ENCODE measurements at regions not wholly inside any gene's neighbourhood (a gene's known extent, or its start where the extent isn't known, plus 50 kb on each side); places are given as distances from the start of the nearest gene placed in this dataset.

DNA sequence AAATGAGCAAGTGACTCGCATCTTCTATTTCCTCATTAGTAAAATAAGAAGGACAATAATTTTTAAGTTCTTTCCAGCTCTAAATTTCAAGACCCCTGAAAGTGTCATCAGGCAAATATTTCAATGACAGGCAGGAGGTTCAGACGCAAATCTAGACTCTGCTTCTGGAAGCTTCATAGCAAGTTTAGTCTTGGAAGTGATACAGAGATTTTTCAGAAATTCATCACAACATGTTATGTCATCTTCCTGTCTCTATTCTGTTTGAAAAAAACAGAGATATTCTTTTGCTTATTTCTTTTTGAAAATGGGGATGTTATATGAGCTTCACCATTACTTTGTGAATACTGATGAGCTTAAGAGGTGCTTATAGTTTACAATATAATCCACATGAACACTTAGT lies 74.0 kb downstream of the C3orf85 start:
- no peak for DNase-seq (ENCODE audit: low spot score)

- DNase-seq (ENCODE audit: low spot score): no peak
Observed at GRCh38 chr3:109211941-109212340, 75.4 kb downstream of the C3orf85 start.

DNA sequence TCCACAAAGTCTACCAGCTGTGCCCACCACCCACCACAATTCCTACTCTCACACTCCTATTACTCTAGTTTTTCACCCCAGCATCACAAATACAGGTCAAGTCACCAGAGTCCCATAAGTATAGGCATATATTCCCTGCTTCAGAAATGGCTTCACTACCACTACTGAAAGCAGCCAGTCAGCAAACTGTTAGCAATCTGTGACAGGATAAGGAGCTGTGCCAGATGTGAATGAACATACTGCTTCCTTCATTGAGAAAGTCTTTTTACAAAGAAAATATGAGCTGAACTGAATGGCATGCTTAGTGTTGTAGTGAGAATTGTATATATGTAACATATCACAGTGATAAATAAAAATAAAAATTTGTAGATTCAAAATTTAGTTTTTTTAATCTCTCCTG lies 76.8 kb downstream of the C3orf85 start:
- DNase-seq (ENCODE audit: low spot score): no peak

GRCh38 chr3:109224333-109224732 lies 87.8 kb downstream of the C3orf85 start:
- no peak for DNase-seq (ENCODE audit: low spot score)

DNA sequence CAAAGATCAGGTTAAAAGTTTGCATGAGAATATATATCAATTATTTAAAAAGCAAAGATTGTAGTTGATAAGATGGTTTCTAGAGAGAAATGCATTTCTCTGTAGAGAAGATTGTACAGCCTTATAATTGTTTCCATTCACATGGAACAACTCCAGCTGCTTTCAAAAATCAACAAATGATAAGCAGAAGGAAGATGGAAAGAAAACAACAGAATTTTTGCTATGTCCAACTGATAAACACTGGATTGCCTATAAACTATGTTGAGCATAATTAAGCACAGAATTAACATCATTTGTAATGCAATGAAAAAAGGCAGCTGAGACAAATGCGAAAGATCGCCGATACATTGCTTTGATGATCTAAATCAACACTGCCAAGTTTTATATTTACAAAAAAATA lies 89.0 kb downstream of the C3orf85 start:
- no peak for DNase-seq (ENCODE audit: low spot score)

DNA sequence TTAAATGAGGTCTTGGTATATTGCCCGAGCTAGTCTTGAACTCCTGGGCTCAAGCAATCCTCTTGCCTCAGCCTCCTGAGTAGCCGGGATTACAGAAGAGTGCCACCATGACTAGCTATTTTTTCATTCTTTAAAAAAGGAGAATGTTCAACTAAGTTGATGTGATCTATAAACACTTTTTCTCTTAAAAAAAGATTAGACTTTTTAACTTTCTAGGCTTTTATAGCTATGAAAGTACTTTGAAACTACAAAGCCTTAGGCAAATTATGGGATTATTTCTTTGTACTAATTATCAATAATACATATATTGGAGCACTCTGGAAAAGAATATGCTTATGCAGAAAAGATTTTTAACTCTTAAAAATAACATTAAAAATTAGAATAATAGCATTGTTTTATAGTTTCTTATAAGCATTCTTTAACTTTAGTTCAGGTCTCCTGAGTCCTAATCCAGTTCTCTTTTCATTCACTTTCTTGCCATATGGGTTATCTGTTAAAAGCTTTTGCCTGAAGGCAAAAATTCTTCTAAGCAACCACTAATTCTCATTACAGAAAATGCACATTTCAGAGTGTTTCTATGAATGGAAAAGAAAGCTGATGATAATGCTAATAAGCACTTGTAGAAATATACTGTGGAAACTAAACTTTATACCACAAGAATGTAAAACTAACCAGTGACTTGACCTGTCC lies 87.8 kb downstream of the DPPA2 start:
- DNase-seq (ENCODE audit: low spot score): no peak

DNA sequence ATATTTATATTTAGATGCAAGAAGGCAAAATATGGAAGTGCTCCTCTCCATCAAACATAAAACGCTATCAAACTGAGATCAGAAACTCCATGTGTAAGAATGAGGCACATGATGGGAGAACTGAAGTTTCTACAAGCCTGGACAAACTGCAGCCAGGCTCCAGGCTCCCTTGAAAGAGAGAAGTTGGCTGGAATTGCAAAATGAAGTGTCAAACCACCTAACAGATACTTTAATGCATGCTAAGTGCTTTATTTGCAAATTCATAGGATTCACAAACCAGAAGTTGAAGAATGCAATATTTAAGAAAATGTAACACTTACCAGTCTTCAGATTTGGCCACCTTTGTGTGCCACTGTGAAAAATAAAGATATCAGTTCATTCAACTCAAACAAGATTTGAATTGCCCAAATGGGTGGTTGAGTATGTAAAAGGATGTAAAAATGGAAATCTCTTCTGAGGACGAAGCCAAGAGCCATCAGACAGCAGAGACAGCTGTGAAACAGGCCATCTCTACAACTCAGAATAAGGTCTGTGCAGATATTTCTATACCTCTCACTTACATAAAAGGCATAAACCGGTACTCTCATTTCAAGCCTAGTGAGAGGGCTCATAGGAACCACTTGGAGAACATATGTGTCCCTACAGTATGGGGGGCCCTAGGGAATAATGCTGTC lies 87.0 kb downstream of the DPPA2 start:
- DNase-seq (ENCODE audit: low spot score): no peak

- no peak for DNase-seq (ENCODE audit: low spot score)
Observed at GRCh38 chr3:109234300-109234699, 82.0 kb downstream of the DPPA2 start.

DNA sequence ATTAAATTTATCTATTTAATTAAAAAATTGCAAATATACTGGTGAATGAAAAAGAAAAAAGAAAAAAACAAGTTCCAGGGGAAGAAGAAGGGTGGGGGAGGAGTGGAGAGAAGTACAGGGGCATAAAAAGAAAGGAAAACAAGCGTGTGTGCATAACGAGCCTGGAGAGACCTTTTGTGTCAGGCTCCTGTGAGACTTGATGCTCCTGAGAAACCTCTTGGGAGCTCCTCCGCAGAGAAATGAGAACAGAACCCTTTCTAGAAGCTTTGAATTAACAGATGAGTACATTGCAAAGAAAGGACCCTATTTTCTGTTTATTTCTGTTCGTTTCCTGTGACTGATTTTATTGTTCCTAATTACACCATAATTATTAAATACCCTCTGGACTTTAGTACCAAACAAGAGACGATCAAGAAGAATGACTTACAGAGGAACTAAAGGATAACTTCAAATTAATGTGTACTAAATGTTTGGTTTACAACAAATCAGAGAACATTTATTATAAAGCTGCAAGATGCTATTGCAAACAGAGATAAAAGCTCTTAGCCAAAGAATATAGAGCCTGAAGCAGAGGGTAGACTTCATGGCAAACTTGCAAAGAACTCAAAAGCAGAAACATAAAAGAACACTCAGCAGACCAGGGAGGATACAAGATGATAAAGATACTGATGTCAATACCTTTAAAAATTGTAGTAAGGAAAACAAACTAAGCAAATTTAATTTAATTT lies 74.7 kb downstream of the DPPA2 start:
- DNase-seq (ENCODE audit: low spot score): peak; percentile 65

DNA sequence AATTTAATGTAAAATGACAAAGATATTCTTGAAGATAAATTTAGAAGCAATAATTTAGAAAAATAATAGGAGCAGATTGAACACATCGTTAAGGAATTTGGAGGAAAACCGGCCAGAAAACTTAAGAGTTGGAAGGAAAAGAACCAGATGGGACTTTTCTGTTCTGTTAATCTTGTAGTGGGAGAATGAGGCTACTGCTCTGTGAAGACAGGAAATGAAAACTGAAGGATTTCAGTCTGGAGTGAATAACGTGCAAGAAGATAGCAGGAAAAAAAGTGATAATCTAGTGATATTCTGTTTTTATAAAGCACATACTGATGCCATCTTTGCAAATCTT lies 74.2 kb downstream of the DPPA2 start:
- DNase-seq (ENCODE audit: low spot score): no peak

Measured in COLO829 (cell line).